ENCODE measurements at regions not wholly inside any gene's neighbourhood (a gene's known extent, or its start where the extent isn't known, plus 50 kb on each side); places are given as distances from the start of the nearest gene placed in this dataset.

- TF ChIP-seq, protein P1, sequence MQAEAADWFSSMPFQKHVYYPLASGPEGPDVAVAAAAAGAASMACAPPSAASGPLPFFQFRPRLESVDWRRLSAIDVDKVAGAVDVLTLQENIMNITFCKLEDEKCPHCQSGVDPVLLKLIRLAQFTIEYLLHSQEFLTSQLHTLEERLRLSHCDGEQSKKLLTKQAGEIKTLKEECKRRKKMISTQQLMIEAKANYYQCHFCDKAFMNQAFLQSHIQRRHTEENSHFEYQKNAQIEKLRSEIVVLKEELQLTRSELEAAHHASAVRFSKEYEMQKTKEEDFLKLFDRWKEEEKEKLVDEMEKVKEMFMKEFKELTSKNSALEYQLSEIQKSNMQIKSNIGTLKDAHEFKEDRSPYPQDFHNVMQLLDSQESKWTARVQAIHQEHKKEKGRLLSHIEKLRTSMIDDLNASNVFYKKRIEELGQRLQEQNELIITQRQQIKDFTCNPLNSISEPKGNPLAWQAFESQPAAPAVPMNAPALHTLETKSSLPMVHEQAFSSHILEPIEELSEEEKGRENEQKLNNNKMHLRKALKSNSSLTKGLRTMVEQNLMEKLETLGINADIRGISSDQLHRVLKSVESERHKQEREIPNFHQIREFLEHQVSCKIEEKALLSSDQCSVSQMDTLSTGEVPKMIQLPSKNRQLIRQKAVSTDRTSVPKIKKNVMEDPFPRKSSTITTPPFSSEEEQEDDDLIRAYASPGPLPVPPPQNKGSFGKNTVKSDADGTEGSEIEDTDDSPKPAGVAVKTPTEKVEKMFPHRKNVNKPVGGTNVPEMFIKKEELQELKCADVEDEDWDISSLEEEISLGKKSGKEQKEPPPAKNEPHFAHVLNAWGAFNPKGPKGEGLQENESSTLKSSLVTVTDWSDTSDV (CRISPR knock-in tag; IDR thresholded peaks at IDR 0.05) = no peak
- TF ChIP-seq ZNF607 (CRISPR knock-in tag; IDR thresholded peaks at IDR 0.05; ENCODE audit: borderline replicate concordance) (no peak), CENPT (CRISPR knock-in tag; IDR thresholded peaks at IDR 0.05; ENCODE audit: low read depth) (no peak), KDM6A (CRISPR knock-in tag; IDR thresholded peaks at IDR 0.05; ENCODE audit: low read depth) (no peak), ZBTB10 (CRISPR knock-in tag; IDR thresholded peaks at IDR 0.05; ENCODE audit: borderline replicate concordance) (no peak), SCMH1 (CRISPR knock-in tag; IDR thresholded peaks at IDR 0.05; ENCODE audit: borderline replicate concordance) (no peak), KLF12 (CRISPR knock-in tag; IDR thresholded peaks at IDR 0.05; ENCODE audit: borderline replicate concordance) (no peak), ZNF253 (CRISPR knock-in tag; IDR thresholded peaks at IDR 0.05; ENCODE audit: borderline replicate concordance) (no peak), ZNF484 (CRISPR knock-in tag; IDR thresholded peaks at IDR 0.05; ENCODE audit: borderline replicate concordance, low read depth) (no peak), SIN3B (IDR thresholded peaks at IDR 0.05; ENCODE audit: low read length) (no peak), MAF1 (CRISPR knock-in tag; IDR thresholded peaks at IDR 0.05; ENCODE audit: borderline replicate concordance) (no peak), ZNF24 (IDR thresholded peaks at IDR 0.05) (no peak)
Measured at GRCh38 chr14:86989285-86989684, 1003.7 kb downstream of the GALC start (continued).
